Immature natural killer cell (primary cell): ENCODE measurements at regions not wholly inside any gene's neighbourhood (a gene's known extent, or its start where the extent isn't known, plus 50 kb on each side); places are given as distances from the start of the nearest gene placed in this dataset.

Source experiments
- DNase-seq, 3 donors: peaks; one replicate each; pipeline ENCODE4 v3.0.0; 2022; ENCODE audit warnings: mixed read lengths in 1 of 3
- H3K27ac Mint-ChIP-seq, 6 donors: one replicate each; pipeline ENCODE4 v1.8.0; 2020; ENCODE audit warnings: mixed read lengths in 6 of 6, mild to moderate bottlenecking in 5 of 6, inconsistent platforms in 4 of 6, moderate library complexity in 3 of 6
- H3K27me3 Mint-ChIP-seq, 3 donors: one replicate each; pipeline ENCODE4 v1.8.0; 2020 to 2021; ENCODE audit warnings: low read depth in 3 of 3, mild to moderate bottlenecking in 3 of 3, mixed read lengths in 3 of 3, moderate library complexity in 3 of 3, inconsistent platforms in 1 of 3
- H3K36me3 Mint-ChIP-seq, 3 donors: one replicate each; pipeline ENCODE4 v1.8.0; 2020; ENCODE audit warnings: mixed read lengths in 3 of 3, inconsistent platforms in 2 of 3, mild to moderate bottlenecking in 2 of 3
- H3K4me1 Mint-ChIP-seq, 2 donors: one replicate each; pipeline ENCODE4 v1.8.0; 2020; ENCODE audit warnings: inconsistent platforms in 2 of 2, mild to moderate bottlenecking in 2 of 2, mixed read lengths in 2 of 2, moderate library complexity in 1 of 2
- H3K4me3 Mint-ChIP-seq, 5 donors: one replicate each; pipeline ENCODE4 v1.8.0; 2020; ENCODE audit warnings: mild to moderate bottlenecking in 5 of 5, mixed read lengths in 5 of 5, inconsistent platforms in 3 of 5, moderate library complexity in 3 of 5
- H3K9me3 Mint-ChIP-seq, 6 donors: one replicate each; pipeline ENCODE4 v1.8.0; 2020; ENCODE audit warnings: mild to moderate bottlenecking in 6 of 6, mixed read lengths in 6 of 6, inconsistent platforms in 4 of 6, moderate library complexity in 3 of 6

DNA sequence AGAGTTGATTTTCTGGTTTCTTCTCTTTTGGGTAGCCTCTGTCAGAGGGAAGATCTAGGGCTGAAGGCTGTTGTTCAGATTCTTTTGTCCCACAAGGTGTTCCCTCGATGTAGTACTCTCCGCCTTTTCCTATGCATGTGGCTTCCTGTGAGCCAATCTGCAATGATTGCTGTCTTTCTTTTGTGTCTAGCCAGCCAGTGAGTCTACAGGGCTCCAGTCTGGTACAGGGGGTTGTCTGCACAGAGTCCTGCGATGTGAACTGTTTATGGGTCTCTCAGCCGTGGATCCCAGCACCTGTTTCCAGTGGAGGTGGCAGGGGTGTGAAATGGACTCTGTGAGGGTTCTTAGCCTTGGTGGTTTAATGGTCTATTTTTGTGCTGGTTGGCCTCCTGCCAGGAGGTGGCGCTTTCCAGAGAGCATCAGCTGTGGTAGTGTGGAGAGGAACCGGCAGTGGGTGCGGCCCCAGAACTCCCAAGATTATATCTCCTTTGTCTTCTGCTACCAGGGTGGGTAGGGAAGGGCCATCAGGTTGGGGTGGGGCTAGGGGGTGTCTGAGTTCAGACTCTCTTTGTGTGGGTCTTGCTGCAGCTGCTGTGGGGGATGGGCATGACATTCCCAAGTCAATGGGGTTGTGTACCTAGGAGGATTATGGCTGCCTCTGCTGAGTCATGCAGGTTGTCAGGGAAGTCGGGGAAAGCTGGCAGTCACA, 81.3 kb upstream of the C21orf91 start:
- H3K36me3 Mint-ChIP-seq: peaks cover 0 to 4% (median 0%) of the 10 kb centered on the region in 3 donors
- H3K27ac Mint-ChIP-seq: no peak overlapping the region
- H3K9me3 Mint-ChIP-seq: no peaks in the 10 kb centered on the region
- no peak overlapping the region for H3K4me3 Mint-ChIP-seq
- H3K27me3 Mint-ChIP-seq: peaks cover 0 to 5% (median 2%) of the 10 kb centered on the region in 3 donors
- no peak for DNase-seq
- peaks cover 0 to 7% of the 10 kb centered on the region in 2 donors for H3K4me1 Mint-ChIP-seq

DNA sequence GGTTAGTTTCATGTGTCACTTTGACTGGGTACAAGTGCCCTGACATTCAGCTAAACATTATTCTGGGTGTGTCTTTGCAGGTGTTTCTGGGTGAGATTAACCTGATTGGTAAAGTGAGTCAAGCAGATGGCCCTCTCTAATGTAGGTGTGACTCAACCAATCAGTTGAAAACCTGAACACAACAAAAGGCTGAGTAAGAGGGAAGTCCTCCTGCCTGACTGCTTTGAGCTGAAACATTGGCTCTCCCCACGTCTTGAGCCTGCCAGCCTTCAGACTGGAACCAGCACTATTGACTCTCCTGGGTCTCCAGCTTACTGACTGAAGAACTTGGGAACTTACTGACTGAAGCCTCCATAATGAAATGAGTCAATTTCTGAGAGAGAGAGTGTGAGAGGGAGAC, 70.0 kb upstream of the C21orf91 start:
- DNase-seq: no peak
- H3K36me3 Mint-ChIP-seq: no peaks in the 10 kb centered on the region
- H3K27me3 Mint-ChIP-seq: peaks cover 1 to 2% (median 2%) of the 10 kb centered on the region in 3 donors
- no peaks in the 10 kb centered on the region for H3K4me1 Mint-ChIP-seq
- H3K27ac Mint-ChIP-seq: no peak overlapping the region
- no peak overlapping the region for H3K4me3 Mint-ChIP-seq
- H3K9me3 Mint-ChIP-seq: no peaks in the 10 kb centered on the region

DNA sequence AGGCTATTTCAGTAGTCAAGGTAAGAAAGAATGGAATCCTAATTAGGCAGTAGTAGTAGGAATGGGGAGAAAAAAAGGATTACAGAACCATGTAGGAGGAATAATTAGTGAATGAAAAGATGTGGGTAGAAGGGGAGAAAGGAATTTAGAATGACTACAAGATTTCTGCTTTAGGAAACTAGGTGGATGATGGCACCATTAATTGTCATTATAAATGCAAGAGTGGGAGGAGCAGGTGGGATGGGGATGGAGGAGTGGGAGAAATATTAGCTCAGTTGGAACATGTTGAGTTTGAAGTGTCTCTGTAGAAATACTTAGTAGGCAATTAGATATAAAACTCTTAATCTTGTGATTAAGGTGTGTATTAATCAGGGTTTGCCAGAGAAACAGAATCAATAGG, 50.0 kb upstream of the C21orf91 start:
- DNase-seq: no peak
- Mint-ChIP-seq H3K27ac (no peak overlapping the region), H3K9me3 (peaks cover 0 to 2% (median 0%) of the 10 kb centered on the region in 6 donors), H3K36me3 (no peaks in the 10 kb centered on the region), H3K4me3 (no peak overlapping the region), H3K27me3 (peaks cover 1 to 6% (median 3%) of the 10 kb centered on the region in 3 donors), H3K4me1 (no peaks in the 10 kb centered on the region)
